LNCAP (cell line): ENCODE measurements at regions not wholly inside any gene's neighbourhood (a gene's known extent, or its start where the extent isn't known, plus 50 kb on each side); places are given as distances from the start of the nearest gene placed in this dataset.

ENCODE experiments used
- CTCF ChIP-seq: fragments of 450-650 bp; IDR thresholded peaks from 2 replicates; pipeline ENCODE4 v1.5.1; 2017; ENCODE audit warnings: mild to moderate bottlenecking

- no peak for TF ChIP-seq CTCF
Observed at GRCh38 chr17:77480509-77481215, 339.9 kb downstream of the SEC14L1 start.

- TF ChIP-seq CTCF, result no peak
Observed at GRCh38 chr17:77481476-77482374, 341.0 kb downstream of the SEC14L1 start.

- no peak for TF ChIP-seq CTCF
Observed at GRCh38 chr17:77482375-77483127, 341.8 kb downstream of the SEC14L1 start.

GRCh38 chr17:77483128-77483598, 342.4 kb downstream of the SEC14L1 start:
- no peak for TF ChIP-seq CTCF

GRCh38 chr17:77484111-77484510, 343.3 kb downstream of the SEC14L1 start:
- no peak for TF ChIP-seq CTCF

- no peak for TF ChIP-seq CTCF
Observed at GRCh38 chr17:77485089-77485833, 344.5 kb downstream of the SEC14L1 start.

- TF ChIP-seq CTCF, result no peak
Observed at GRCh38 chr17:77487211-77487629, 346.5 kb downstream of the SEC14L1 start.
